HepG2 (cell line): ENCODE measurements at regions not wholly inside any gene's neighbourhood (a gene's known extent, or its start where the extent isn't known, plus 50 kb on each side); places are given as distances from the start of the nearest gene placed in this dataset.

Experiments used
- CEBPB ChIP-seq: IDR thresholded peaks from 2 replicates; pipeline ENCODE4 v1.6.1; 2011; ENCODE audit warnings: low read depth, low read length, improper control_type of control experiment, borderline replicate concordance
- FOXC1 ChIP-seq: sonication (generic); formaldehyde crosslinking; IDR thresholded peaks from 2 replicates; pipeline ENCODE4 v1.8.0; 2022; ENCODE audit warnings: mild to moderate bottlenecking, missing genetic modification reagents, borderline replicate concordance
- FOXP4 ChIP-seq: sonication (generic); formaldehyde crosslinking; IDR thresholded peaks from 2 replicates; pipeline ENCODE4 v1.4.0; 2020; ENCODE audit warnings: missing genetic modification reagents
- GZF1 ChIP-seq: sonication (generic); formaldehyde crosslinking; IDR thresholded peaks from 2 replicates; pipeline ENCODE4 v1.5.1; 2020; ENCODE audit warnings: mild to moderate bottlenecking, missing genetic modification reagents
- MAFK ChIP-seq, 2 experiments: IDR thresholded peaks in 1 of 2; conservative IDR thresholded peaks in 1 of 2; 2 replicates each; pipeline ENCODE4 v1.6.1; 2011; ENCODE audit warnings: improper control_type of control experiment in 2 of 2, low read length in 2 of 2
- MTA3 ChIP-seq: sonication (generic); formaldehyde crosslinking; IDR thresholded peaks from 2 replicates; pipeline ENCODE4 v1.4.0; 2020; ENCODE audit warnings: missing genetic modification reagents
- PLSCR1 ChIP-seq: sonication (generic); formaldehyde crosslinking; IDR thresholded peaks from 2 replicates; pipeline ENCODE4 v1.5.0; 2020; ENCODE audit warnings: missing genetic modification reagents, mild to moderate bottlenecking, borderline replicate concordance
- SOX6 ChIP-seq, 2 experiments: fragments of 450-650 bp in 1 of 2; sonication (generic) in 1 of 2; formaldehyde crosslinking in 1 of 2; IDR thresholded peaks; 2 replicates each; pipeline versions ENCODE4 v1.4.0 to v1.6.1; 2017 to 2020; ENCODE audit warnings: antibody characterized with exemption in 1 of 2, mild to moderate bottlenecking in 1 of 2, missing genetic modification reagents in 1 of 2
- SP2 ChIP-seq: sonication (generic); formaldehyde crosslinking; IDR thresholded peaks from 2 replicates; pipeline ENCODE4 v1.5.1; 2020; ENCODE audit warnings: mild to moderate bottlenecking, missing genetic modification reagents
- TGIF2 ChIP-seq: IDR thresholded peaks from 2 replicates; pipeline ENCODE4 v1.6.1; 2016; ENCODE audit warnings: control low read depth, missing compliant biosample characterization
- ZFP37 ChIP-seq: sonication (generic); formaldehyde crosslinking; IDR thresholded peaks from 2 replicates; pipeline ENCODE4 v1.4.0; 2020; ENCODE audit warnings: missing genetic modification reagents, borderline replicate concordance
- ZHX2 ChIP-seq, 2 experiments: sonication (generic) in 1 of 2; formaldehyde crosslinking in 1 of 2; IDR thresholded peaks; 2 replicates each; pipeline versions ENCODE4 v1.6.1 to v1.9.0; 2014 to 2022; ENCODE audit warnings: antibody characterized with exemption in 1 of 2, borderline replicate concordance in 1 of 2, inconsistent platforms in 1 of 2, low read depth in 1 of 2, missing genetic modification reagents in 1 of 2
- ZNF292 ChIP-seq: sonication (generic); formaldehyde crosslinking; IDR thresholded peaks from 2 replicates; pipeline ENCODE4 v1.8.1; 2022; ENCODE audit warnings: mild to moderate bottlenecking, low read depth, missing genetic modification reagents, borderline replicate concordance
- ZNF501 ChIP-seq: sonication (generic); formaldehyde crosslinking; IDR thresholded peaks from 2 replicates; pipeline ENCODE4 v1.5.1; 2020; ENCODE audit warnings: mild to moderate bottlenecking, moderate library complexity, missing genetic modification reagents
- ZNF629 ChIP-seq: sonication (generic); formaldehyde crosslinking; conservative IDR thresholded peaks from 2 replicates; pipeline ENCODE4 v1.5.0; 2020; ENCODE audit warnings: missing genetic modification reagents
- TF ChIP-seq, protein P1 (sequence below): sonication (generic); formaldehyde crosslinking; IDR thresholded peaks from 2 replicates; pipeline ENCODE4 v1.5.0; 2020; ENCODE audit warnings: missing genetic modification reagents

DNA sequence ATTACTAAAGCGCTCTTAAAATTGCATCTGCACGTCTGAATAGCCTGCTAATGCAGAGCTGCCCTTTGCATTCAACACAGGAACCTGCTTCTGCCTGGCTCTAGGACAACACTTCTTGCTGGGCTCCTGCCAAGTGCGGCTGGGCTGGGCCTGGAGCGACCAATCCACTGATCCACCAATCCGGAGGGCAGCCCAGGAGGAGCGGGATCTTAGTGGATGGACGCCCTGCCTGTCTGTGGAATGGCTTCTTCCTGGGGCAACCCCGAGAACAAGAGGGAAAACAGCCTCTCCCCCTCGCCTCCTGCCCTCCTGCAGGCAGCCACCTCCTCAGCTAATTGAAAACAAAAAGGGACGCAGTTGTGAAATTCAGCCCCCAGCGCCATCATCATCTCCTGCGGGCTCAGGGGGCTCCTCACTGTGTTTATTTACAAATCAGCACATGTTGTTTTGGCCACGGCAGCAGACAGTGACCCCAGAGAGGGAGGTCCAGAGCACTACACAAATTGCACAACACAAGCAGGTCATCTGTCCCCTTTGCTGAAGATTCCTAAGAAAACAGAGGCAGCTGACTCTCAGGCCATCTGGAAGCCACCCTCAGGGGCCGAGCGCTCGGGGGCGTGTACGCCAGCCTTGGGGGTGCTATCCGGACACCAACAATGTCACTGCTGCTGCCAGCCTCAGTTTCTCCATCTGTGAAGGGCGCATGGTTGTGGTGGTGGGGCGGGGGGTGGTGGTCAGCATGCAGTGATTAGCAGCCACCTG is 57.3 kb downstream of the GADD45G start (continued):
- TF ChIP-seq ZHX2 (IDR thresholded peaks at IDR 0.05; ENCODE audit: low read depth) (no peak), ZHX2 (CRISPR knock-in tag; IDR thresholded peaks at IDR 0.05; ENCODE audit: borderline replicate concordance) (no peak), MTA3 (no peak), ZNF292 (0 out of 2 replicates have a peak, but pooled peaks have one; percentile 36), SP2 (CRISPR knock-in tag) (peak; percentile 90), ZFP37 (no peak), CEBPB (peak; percentile 74), GZF1 (CRISPR knock-in tag) (no peak), FOXC1 (CRISPR knock-in tag) (no peak), PLSCR1 (CRISPR knock-in tag) (no peak), ZNF501 (CRISPR knock-in tag) (0 out of 2 replicates have a peak, but pooled peaks have one; percentile 57), MAFK (conservative IDR thresholded peaks at IDR 0.05 in 1 of 2, IDR thresholded peaks at IDR 0.05 in 1 of 2; ENCODE audit: low read length in 2 of 2) (no peak), ZNF629 (CRISPR knock-in tag) (no peak), FOXP4 (CRISPR knock-in tag) (0 out of 2 replicates have a peak, but pooled peaks have one; percentile 14), TGIF2 (CRISPR knock-in tag) (no peak), SOX6 (IDR thresholded peaks at IDR 0.05) (no peak), SOX6 (CRISPR knock-in tag; IDR thresholded peaks at IDR 0.05) (0 out of 2 replicates have a peak, but pooled peaks have one; percentile 16)
- TF ChIP-seq, protein P1, sequence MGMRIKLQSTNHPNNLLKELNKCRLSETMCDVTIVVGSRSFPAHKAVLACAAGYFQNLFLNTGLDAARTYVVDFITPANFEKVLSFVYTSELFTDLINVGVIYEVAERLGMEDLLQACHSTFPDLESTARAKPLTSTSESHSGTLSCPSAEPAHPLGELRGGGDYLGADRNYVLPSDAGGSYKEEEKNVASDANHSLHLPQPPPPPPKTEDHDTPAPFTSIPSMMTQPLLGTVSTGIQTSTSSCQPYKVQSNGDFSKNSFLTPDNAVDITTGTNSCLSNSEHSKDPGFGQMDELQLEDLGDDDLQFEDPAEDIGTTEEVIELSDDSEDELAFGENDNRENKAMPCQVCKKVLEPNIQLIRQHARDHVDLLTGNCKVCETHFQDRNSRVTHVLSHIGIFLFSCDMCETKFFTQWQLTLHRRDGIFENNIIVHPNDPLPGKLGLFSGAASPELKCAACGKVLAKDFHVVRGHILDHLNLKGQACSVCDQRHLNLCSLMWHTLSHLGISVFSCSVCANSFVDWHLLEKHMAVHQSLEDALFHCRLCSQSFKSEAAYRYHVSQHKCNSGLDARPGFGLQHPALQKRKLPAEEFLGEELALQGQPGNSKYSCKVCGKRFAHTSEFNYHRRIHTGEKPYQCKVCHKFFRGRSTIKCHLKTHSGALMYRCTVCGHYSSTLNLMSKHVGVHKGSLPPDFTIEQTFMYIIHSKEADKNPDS (CRISPR knock-in tag) = no peak
